Thoracic aorta (tissue), 2 donors: ENCODE measurements at regions not wholly inside any gene's neighbourhood (a gene's known extent, or its start where the extent isn't known, plus 50 kb on each side); places are given as distances from the start of the nearest gene placed in this dataset.

ENCODE experiments used
- ATAC-seq: fragments of 150-250 bp; one replicate; pipeline ENCODE4 v1.8.0; 2017; ENCODE audit warnings: low read depth; ENCODE audit not compliant: insufficient number of reproducible peaks, low FRiP score
- DNase-seq: peaks from one replicate; pipeline ENCODE4 v3.0.0-alpha.2; 2020; ENCODE audit warnings: low spot score
- H3K27ac ChIP-seq, 2 donors: fragments of 200-600 bp; sonication (generic); 1 replicate in 1 of 2; 2 replicates in 1 of 2; pipeline ENCODE4 v1.5.1; 2016; ENCODE audit warnings: mild to moderate bottlenecking in 2 of 2, moderate library complexity in 2 of 2
- H3K27me3 ChIP-seq: fragments of 200-600 bp; sonication (generic); replicated peaks from 2 replicates; pipeline ENCODE4 v1.6.0; 2016; ENCODE audit warnings: mild to moderate bottlenecking; ENCODE audit not compliant: insufficient read depth
- H3K36me3 ChIP-seq: fragments of 200-600 bp; sonication (generic); one replicate; pipeline ENCODE4 v1.5.1; 2016
- H3K4me1 ChIP-seq, 2 donors: fragments of 200-600 bp; sonication (generic); 1 replicate in 1 of 2; 2 replicates in 1 of 2; pipeline versions ENCODE4 v1.5.1 to v1.6.0; 2016; ENCODE audit warnings: low read depth in 2 of 2, mild to moderate bottlenecking in 1 of 2; ENCODE audit not compliant: control insufficient read depth in 1 of 2
- H3K4me3 ChIP-seq: fragments of 200-600 bp; sonication (generic); 2 replicates; pipeline ENCODE4 v1.5.1; 2016; ENCODE audit warnings: mild to moderate bottlenecking
- H3K9me3 ChIP-seq: fragments of 200-600 bp; sonication (generic); 2 replicates; pipeline ENCODE4 v1.5.1; 2016
- CTCF ChIP-seq: fragments of 200-600 bp; sonication (generic); IDR thresholded peaks from one replicate; pipeline ENCODE4 v1.5.1; 2019; ENCODE audit warnings: antibody characterized with exemption

- H3K27me3 ChIP-seq, result no peaks in the 10 kb centered on the region
- no peak for ATAC-seq
- no peak for DNase-seq
- no peaks in the 10 kb centered on the region for H3K36me3 ChIP-seq
- H3K27ac ChIP-seq, result no peak overlapping the region
- H3K4me1 ChIP-seq, result no peaks in the 10 kb centered on the region
- H3K4me3 ChIP-seq, result no peak overlapping the region
- no peaks in the 10 kb centered on the region for H3K9me3 ChIP-seq
- TF ChIP-seq CTCF, result no peak
These were observed 271.5 kb upstream of the TAC1 start for GRCh38 chr7:97460433-97460832.

- Histone ChIP-seq H3K9me3 (no peaks in the 10 kb centered on the region), H3K27ac (no peak overlapping the region), H3K27me3 (no peaks in the 10 kb centered on the region), H3K4me1 (no peaks in the 10 kb centered on the region), H3K4me3 (no peak overlapping the region), H3K36me3 (no peaks in the 10 kb centered on the region)
- no peak for TF ChIP-seq CTCF
- no peak for ATAC-seq
- no peak for DNase-seq
These were observed 270.3 kb upstream of the TAC1 start for GRCh38 chr7:97461596-97461995.

GRCh38 chr7:97466071-97466470, 265.8 kb upstream of the TAC1 start:
- DNase-seq (no peak), ATAC-seq (no peak)
- Histone ChIP-seq H3K27me3 (no peaks in the 10 kb centered on the region), H3K4me1 (no peaks in the 10 kb centered on the region), H3K4me3 (no peak overlapping the region), H3K27ac (no peak overlapping the region), H3K9me3 (no peaks in the 10 kb centered on the region), H3K36me3 (no peaks in the 10 kb centered on the region)
- no peak for TF ChIP-seq CTCF

GRCh38 chr7:97466999-97467740, 264.7 kb upstream of the TAC1 start:
- no peaks in the 10 kb centered on the region for H3K9me3 ChIP-seq
- DNase-seq (no peak), ATAC-seq (no peak)
- no peak for TF ChIP-seq CTCF
- H3K4me3 ChIP-seq, result no peak overlapping the region
- H3K27me3 ChIP-seq, result no peaks in the 10 kb centered on the region
- H3K4me1 ChIP-seq, result no peaks in the 10 kb centered on the region
- no peaks in the 10 kb centered on the region for H3K36me3 ChIP-seq
- no peak overlapping the region for H3K27ac ChIP-seq

- no peaks in the 10 kb centered on the region for H3K36me3 ChIP-seq
- TF ChIP-seq CTCF, result no peak
- DNase-seq, result no peak
- no peaks in the 10 kb centered on the region for H3K4me1 ChIP-seq
- no peak overlapping the region for H3K27ac ChIP-seq
- ATAC-seq, result no peak
- no peaks in the 10 kb centered on the region for H3K27me3 ChIP-seq
- no peak overlapping the region for H3K4me3 ChIP-seq
- H3K9me3 ChIP-seq, result no peaks in the 10 kb centered on the region
These were observed 263.4 kb upstream of the TAC1 start for GRCh38 chr7:97468493-97468892.
